ENCODE measurements at regions not wholly inside any gene's neighbourhood (a gene's known extent, or its start where the extent isn't known, plus 50 kb on each side); places are given as distances from the start of the nearest gene placed in this dataset.

- TF ChIP-seq CTCF (IDR thresholded peaks at IDR 0.05) = no peak
- TF ChIP-seq POLR2A (IDR thresholded peaks at IDR 0.05) = no peak
These were observed 111.2 kb upstream of the STT3B start for GRCh38 chr3:31421314-31422048.

Measured in esophagus squamous epithelium (tissue), 4 donors.